ENCODE measurements at regions not wholly inside any gene's neighbourhood (a gene's known extent, or its start where the extent isn't known, plus 50 kb on each side); places are given as distances from the start of the nearest gene placed in this dataset.

GRCh38 chr1:38716229-38716628 is 143.3 kb downstream of the RRAGC start:
- DNase-seq: no peak

DNA sequence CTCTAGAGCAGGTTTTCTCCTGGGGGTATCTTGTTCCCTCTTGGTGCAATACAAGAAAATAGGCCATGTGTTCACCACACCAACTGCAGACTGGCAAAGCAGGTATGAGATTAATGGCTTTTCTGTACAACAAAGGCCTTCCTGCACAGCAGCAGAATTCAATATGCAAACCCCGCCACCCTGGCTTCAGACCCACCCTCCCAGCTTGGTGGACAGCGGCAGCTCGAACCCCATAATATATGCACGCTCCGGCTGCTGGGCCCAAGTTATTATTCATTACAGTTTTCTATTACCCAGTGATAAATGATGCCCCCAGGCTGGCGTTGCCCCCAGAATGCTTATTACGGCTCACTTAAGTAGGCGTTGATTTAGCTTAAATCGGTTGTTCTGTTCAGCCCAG is 144.2 kb downstream of the RRAGC start:
- no peak for DNase-seq

DNA sequence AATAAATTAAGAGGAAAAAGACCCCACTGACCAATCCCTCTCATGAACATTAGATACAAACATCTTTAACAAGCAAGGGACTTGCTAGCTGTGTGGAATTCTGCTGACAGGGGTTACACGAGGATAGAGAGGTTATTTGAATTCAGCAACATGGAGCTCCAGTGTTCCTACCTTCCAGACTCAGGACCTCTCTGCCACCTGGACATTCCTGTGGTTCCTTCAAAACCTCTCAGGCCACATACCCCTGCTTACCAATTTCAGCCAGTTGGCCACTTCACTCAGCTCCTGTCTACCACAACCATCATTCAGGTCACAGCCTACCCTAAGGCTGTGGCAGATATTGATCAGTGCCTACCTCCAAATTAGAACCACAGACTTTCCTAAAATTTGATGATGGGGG is 147.5 kb downstream of the RRAGC start:
- no peak for DNase-seq

DNA sequence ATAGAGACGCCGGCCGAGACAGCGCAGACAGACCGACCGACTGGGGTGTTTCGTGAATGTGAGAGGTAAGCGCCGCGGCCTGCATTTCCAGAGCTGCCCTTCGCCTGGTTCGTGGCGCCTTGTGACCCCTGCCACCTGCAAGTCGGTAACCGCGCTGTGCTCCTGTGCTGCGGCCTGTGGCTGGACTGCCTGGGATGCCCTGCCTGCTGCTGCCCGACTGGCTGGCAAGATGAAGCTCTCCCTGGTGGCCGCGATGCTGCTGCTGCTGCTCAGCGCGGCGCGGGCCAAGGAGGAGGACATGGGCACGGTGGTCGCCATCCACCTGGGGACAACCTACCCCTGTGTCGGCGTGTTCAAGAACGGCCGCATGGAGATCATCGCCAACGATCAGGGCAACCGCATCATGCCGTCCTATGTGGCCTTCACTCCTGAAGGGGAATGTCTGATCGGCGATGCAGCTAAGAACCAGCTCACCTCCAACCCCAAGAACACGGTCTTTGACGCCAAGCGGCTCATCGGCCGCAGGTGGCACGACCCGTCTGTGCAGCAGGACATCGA is 150.8 kb downstream of the RRAGC start:
- no peak for DNase-seq

- no peak for DNase-seq
Measured at GRCh38 chr1:38701088-38701487, 158.5 kb downstream of the RRAGC start.

DNA sequence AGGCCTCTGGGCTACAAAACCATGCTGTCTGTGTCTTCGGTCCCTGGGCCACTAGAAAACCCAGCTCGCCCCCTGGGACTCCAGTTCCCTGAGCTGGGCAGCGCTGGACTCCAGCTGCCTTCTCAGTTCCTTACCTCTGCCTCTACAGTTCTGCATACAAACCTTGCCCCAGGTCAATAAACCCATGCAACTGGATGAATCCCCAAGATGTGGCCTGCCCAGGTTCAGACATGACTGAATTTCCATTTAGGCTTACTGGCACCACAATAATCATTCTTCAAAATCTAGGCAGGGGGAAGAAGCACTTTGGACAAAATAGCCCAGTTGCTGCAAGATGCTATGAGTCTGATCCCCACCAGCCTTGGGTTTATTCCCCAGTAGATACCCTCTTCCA is 159.5 kb downstream of the RRAGC start:
- no peak for DNase-seq

- DNase-seq: no peak
Measured at GRCh38 chr1:38699330-38700076, 160.1 kb downstream of the RRAGC start.

DNA sequence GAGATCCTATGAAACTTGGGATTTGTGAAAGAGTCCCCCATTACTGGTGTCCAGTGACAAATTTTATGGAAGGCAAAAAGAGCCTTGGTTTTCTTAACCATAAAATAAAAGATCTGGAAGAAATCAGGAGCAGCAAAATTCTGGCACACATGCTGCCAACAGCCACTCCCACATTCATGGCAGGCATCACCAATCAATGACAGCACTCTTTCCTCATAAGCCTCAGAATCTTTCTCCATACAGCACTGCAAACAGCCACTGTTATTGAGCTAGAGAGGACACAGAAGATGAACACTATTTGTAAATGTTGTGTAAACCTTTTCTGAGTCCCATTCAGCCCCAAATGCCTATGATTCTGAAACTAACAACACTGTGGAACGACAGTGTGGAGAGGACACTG is 162.2 kb downstream of the RRAGC start:
- DNase-seq: no peak

DNA sequence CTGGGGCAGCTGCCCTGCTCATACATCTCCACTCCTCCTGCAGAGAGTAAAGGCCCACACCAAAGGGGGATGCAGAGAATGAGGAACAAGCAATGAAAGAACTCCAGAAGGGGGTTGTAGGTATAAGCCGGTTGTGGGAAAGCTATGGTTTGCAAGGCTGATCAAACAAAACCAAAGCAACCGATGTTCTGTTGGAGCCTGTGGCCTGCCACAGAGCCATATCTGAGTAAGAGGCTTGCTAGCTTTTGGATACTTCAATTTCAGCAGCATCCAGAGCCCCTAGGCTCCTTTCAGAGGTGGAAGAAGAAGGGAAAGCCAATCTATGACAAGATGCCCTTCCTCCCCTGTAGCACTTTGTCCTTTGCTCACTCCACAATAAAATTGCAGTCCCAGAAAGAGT is 163.2 kb downstream of the RRAGC start:
- DNase-seq: no peak

GRCh38 chr1:38693759-38694158 is 165.8 kb downstream of the RRAGC start:
- no peak for DNase-seq

DNA sequence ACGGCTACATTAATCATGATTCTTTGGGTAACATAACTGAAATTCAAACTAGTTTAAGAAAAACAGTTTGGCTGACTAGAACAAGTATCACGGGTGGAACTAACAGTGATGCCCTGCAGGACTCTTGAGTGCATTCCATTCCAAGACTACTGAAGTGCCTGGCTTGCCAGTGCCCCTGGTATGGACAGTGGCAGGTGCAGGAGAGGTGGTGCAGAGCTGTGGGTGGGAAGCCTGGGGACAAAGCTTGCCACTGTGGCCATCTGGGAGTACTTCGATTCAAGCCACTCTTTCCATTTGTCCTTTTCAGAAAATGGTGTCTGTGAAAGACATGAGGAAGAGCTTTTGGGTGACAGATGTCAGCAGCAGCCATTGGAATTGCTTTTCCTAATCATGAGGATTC is 166.5 kb downstream of the RRAGC start:
- DNase-seq: no peak

- no peak for DNase-seq
Measured at GRCh38 chr1:38690790-38691449, 168.7 kb downstream of the RRAGC start.

- no peak for DNase-seq
Measured at GRCh38 chr1:38686927-38687255, 172.7 kb downstream of the RRAGC start.

GRCh38 chr1:38686167-38686926 is 173.2 kb downstream of the RRAGC start:
- DNase-seq: no peak

DNA sequence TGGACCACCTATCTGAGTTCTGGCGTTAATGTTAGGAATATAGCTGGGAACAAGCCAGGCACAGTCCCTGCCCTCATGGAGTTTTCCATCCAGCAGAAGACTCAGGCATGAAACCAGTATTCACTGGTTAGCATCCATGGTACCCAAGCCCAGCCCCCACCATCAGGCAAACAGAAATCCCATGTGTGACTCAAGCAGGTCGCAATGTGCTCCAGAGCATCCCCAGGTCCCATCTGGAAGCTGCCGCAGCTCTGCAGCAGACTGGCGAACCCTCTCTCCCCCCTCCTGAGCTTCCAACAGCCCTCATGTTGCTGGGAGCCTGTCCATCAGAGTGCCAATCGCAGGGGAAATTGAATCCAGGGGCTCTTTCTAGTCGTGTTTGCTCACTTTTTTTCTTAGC is 174.2 kb downstream of the RRAGC start:
- no peak for DNase-seq

DNA sequence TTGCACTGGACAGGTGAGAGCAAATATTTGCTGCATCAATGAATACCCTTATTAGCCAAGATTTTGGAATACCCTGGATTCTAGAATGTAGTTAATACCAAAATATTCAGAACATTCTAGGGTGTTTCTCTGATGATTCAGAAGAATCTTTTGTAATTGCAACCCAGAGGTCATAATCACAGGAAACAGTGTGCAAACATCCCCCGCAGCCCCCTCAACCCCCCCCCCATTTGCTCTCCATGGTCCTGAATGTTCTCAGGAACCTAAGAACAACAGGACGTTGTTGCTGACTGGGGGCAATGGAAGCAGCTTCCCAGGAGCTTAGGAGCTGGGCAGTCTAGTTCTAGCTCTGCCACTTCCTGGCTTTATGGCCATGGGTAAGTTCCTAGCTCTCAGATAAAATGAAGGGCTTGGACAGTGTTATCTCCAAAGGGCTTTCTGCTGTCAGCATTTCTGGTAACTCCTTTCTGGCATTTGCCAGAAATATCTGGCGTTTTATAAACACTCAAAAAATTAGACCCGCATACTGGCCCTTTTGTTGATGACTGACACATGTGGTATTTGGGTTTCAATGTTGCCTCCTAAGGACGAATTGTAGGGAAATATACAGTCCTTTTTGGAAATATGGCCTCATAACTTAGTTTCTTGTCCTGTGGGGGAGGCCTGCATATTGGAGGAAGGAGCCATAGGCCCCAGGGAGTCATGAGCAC is 178.6 kb downstream of the RRAGC start:
- DNase-seq: no peak

- no peak for DNase-seq
Measured at GRCh38 chr1:38677756-38678155, 181.8 kb downstream of the RRAGC start.

DNA sequence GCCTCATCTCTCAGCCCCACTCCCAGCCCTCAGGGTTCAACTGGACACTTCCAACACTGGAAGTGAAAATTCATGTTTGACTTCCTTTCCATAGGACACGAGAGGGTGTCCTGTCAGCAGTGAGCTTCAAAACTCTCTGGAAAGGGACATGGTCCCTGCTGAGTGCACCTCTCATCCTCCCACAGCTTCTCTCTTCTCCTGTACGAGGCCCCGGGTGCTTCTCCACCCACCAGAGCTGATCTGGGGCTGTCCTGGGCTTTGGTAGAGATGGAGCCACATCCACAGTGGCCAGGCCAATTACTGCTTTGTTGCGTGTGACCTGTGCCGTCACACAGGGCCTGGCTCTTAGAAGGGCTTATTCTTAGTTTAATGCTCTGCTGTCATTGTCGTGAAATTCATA is 182.3 kb downstream of the RRAGC start:
- no peak for DNase-seq

- no peak for DNase-seq
Measured at GRCh38 chr1:38672692-38673091, 186.9 kb downstream of the RRAGC start.

GRCh38 chr1:38671221-38671620 is 188.4 kb downstream of the RRAGC start:
- no peak for DNase-seq

DNA sequence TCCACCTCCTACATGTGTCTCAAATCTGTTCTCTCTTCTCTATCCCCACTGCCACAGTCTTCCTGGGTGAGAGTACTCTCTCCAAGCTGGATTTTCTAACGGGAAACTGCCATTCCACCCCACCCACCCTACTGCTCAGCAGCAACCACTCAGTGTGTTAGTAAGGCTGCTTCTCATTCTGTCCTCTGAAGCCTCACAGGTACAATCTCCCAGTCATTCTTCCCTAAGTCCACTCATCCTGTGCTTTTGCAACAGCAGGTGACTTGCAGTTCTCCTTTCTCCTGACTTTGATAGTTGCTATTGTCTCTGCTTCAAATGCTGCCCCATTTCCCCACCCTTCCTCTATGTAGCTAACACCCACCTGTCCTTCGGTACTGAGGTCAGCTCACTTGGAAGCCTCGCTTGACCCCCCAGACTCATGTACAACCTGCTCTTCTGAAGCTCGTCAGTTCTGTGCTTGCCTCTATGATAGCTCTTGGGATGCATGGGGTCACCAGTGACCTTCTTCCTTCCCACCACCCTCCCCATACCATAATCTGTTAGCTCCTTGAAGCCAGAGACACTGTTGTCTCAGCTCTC is 188.9 kb downstream of the RRAGC start:
- DNase-seq: no peak

DNA sequence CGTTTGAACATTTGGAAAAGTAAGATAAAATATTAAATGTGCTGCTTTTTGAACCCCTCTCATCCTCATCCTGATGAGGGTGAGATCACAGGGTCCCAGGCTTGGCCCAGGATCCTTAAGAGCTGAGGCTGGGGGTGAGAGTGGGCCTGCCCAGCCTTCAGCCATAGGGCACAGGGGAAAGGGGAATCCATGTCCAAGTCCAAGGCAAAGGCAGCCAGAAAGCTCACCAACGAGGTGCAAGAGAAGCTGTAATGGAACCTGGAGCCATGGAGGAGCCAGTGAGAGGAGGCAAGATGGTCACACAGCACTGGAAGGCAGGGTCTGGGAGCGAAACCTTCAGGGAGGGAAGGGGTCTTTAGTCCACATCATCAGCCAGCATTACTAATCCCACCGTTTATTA is 191.9 kb downstream of the RRAGC start:
- DNase-seq: no peak

GRCh38 chr1:38662126-38662525 is 197.4 kb downstream of the RRAGC start:
- DNase-seq: no peak

Measured in suppressor macrophage (primary cell).